ENCODE measurements at regions not wholly inside any gene's neighbourhood (a gene's known extent, or its start where the extent isn't known, plus 50 kb on each side); places are given as distances from the start of the nearest gene placed in this dataset.

DNA sequence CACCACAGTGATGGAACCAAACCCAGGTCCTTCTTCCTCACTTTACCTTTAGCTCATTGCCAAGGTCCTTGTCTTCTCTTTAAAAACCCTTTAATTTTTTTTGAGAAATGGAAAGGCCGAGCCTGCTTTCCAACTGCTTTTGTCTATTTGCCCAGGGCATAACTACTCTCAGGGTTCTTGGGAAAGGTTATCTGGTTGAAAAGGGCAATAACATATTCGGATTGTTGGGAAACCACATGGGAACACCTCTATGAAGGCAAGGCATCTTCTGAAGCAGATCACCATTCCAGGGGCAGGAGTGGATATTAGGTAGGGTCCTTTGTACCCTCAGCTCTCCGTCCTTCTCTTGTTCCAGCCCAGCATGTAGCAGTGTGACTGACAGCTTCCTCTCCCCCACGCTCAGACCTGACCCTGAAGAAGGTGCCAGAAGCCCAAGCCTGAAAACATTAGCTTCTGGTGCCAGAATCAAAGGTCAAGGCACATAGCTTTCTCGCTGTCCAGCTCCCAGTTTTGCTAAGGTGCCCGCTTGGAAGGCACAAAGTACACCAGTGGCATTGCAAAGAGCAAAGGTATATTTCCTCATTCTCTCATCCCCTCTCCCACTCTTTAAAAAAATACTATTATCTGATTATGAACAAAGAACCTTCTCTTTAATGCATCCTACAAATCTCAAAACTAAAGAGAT lies 123.2 kb upstream of the LINC00305 start:
- Histone ChIP-seq H3K4me3 (ENCODE audit: low read depth in 1 of 2, low read length in 2 of 2) (no peak overlapping the region), H3K4me1 (ENCODE audit: control insufficient read depth in 1 of 2, insufficient read depth in 2 of 2, low read length in 2 of 2) (no peaks in the 10 kb centered on the region), H3K27me3 (ENCODE audit: low read depth, low read length) (no peaks in the 10 kb centered on the region), H3K36me3 (ENCODE audit: control insufficient read depth in 1 of 2, insufficient read depth in 2 of 2, low read length in 2 of 2) (no peaks in the 10 kb centered on the region), H3K9me3 (ENCODE audit: control insufficient read depth in 1 of 2, low read length in 2 of 2) (no peaks in the 10 kb centered on the region), H3K27ac (ENCODE audit: low read length) (no peak overlapping the region)

DNA sequence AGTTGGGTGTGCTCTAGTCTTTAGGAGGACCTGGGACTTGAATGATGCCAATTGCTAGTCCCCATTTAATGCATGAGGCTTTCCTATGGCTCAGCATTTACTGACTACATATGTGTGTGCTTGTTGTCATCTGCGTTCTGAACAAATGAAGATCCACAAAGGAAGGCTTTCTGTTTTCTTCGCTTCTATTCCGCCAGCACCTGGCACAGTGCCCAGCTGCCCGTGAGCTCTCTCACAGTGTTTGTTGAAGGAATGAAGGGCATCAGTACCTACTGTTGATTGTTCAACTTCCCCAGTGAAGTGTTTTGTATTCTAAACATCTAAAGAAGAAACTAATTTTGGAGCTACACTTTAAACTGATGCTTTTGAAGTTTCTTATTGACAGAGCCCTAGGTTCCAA lies 122.4 kb upstream of the LINC00305 start:
- H3K4me1 ChIP-seq (ENCODE audit: control insufficient read depth in 1 of 2, insufficient read depth in 2 of 2, low read length in 2 of 2), result no peaks in the 10 kb centered on the region
- H3K36me3 ChIP-seq (ENCODE audit: control insufficient read depth in 1 of 2, insufficient read depth in 2 of 2, low read length in 2 of 2), result no peaks in the 10 kb centered on the region
- no peak overlapping the region for H3K27ac ChIP-seq (ENCODE audit: low read length)
- no peaks in the 10 kb centered on the region for H3K27me3 ChIP-seq (ENCODE audit: low read depth, low read length)
- no peak overlapping the region for H3K4me3 ChIP-seq (ENCODE audit: low read depth in 1 of 2, low read length in 2 of 2)
- H3K9me3 ChIP-seq (ENCODE audit: control insufficient read depth in 1 of 2, low read length in 2 of 2), result no peaks in the 10 kb centered on the region

- H3K27ac ChIP-seq (ENCODE audit: low read length), result no peak overlapping the region
- no peaks in the 10 kb centered on the region for H3K36me3 ChIP-seq (ENCODE audit: control insufficient read depth in 1 of 2, insufficient read depth in 2 of 2, low read length in 2 of 2)
- no peaks in the 10 kb centered on the region for H3K9me3 ChIP-seq (ENCODE audit: control insufficient read depth in 1 of 2, low read length in 2 of 2)
- H3K27me3 ChIP-seq (ENCODE audit: low read depth, low read length), result no peaks in the 10 kb centered on the region
- H3K4me3 ChIP-seq (ENCODE audit: low read depth in 1 of 2, low read length in 2 of 2), result no peak overlapping the region
- no peaks in the 10 kb centered on the region for H3K4me1 ChIP-seq (ENCODE audit: control insufficient read depth in 1 of 2, insufficient read depth in 2 of 2, low read length in 2 of 2)
Observed at GRCh38 chr18:64270608-64271007, 121.7 kb upstream of the LINC00305 start.

GRCh38 chr18:64270121-64270520 lies 121.2 kb upstream of the LINC00305 start:
- Histone ChIP-seq H3K4me3 (ENCODE audit: low read depth in 1 of 2, low read length in 2 of 2) (no peak overlapping the region), H3K4me1 (ENCODE audit: control insufficient read depth in 1 of 2, insufficient read depth in 2 of 2, low read length in 2 of 2) (no peaks in the 10 kb centered on the region), H3K9me3 (ENCODE audit: control insufficient read depth in 1 of 2, low read length in 2 of 2) (no peaks in the 10 kb centered on the region), H3K27me3 (ENCODE audit: low read depth, low read length) (no peaks in the 10 kb centered on the region), H3K27ac (ENCODE audit: low read length) (no peak overlapping the region), H3K36me3 (ENCODE audit: control insufficient read depth in 1 of 2, insufficient read depth in 2 of 2, low read length in 2 of 2) (no peaks in the 10 kb centered on the region)

DNA sequence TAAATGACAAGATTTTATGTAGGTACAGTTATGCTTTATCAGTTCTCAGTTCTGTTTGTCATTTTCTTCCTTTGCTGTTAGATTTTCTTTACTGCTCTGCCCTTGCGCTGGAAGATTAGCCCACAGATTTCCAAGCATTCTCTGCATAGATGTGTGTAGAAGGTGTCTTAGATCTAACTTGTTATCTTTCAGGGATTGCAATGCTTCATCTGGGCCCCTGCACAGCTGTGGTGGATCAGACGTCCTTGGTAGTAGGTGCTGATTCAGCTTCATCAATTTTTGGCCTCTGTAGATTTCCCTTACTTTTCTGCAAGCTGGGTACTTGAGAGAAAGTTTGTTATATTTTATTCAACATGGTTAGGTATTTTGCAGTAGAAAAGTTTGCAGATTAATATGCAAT lies 115.3 kb upstream of the LINC00305 start:
- Histone ChIP-seq H3K27me3 (ENCODE audit: low read depth, low read length) (no peaks in the 10 kb centered on the region), H3K4me3 (ENCODE audit: low read depth in 1 of 2, low read length in 2 of 2) (no peak overlapping the region), H3K36me3 (ENCODE audit: control insufficient read depth in 1 of 2, insufficient read depth in 2 of 2, low read length in 2 of 2) (no peaks in the 10 kb centered on the region), H3K9me3 (ENCODE audit: control insufficient read depth in 1 of 2, low read length in 2 of 2) (no peaks in the 10 kb centered on the region), H3K27ac (ENCODE audit: low read length) (no peak overlapping the region), H3K4me1 (ENCODE audit: control insufficient read depth in 1 of 2, insufficient read depth in 2 of 2, low read length in 2 of 2) (no peaks in the 10 kb centered on the region)

GRCh38 chr18:64260810-64261209 lies 111.9 kb upstream of the LINC00305 start:
- no peaks in the 10 kb centered on the region for H3K36me3 ChIP-seq (ENCODE audit: control insufficient read depth in 1 of 2, insufficient read depth in 2 of 2, low read length in 2 of 2)
- no peaks in the 10 kb centered on the region for H3K27me3 ChIP-seq (ENCODE audit: low read depth, low read length)
- no peaks in the 10 kb centered on the region for H3K9me3 ChIP-seq (ENCODE audit: control insufficient read depth in 1 of 2, low read length in 2 of 2)
- no peak overlapping the region for H3K27ac ChIP-seq (ENCODE audit: low read length)
- no peaks in the 10 kb centered on the region for H3K4me1 ChIP-seq (ENCODE audit: control insufficient read depth in 1 of 2, insufficient read depth in 2 of 2, low read length in 2 of 2)
- H3K4me3 ChIP-seq (ENCODE audit: low read depth in 1 of 2, low read length in 2 of 2), result no peak overlapping the region

GRCh38 chr18:64259871-64260270 lies 111.0 kb upstream of the LINC00305 start:
- Histone ChIP-seq H3K27ac (ENCODE audit: low read length) (no peak overlapping the region), H3K36me3 (ENCODE audit: control insufficient read depth in 1 of 2, insufficient read depth in 2 of 2, low read length in 2 of 2) (no peaks in the 10 kb centered on the region), H3K4me1 (ENCODE audit: control insufficient read depth in 1 of 2, insufficient read depth in 2 of 2, low read length in 2 of 2) (no peaks in the 10 kb centered on the region), H3K4me3 (ENCODE audit: low read depth in 1 of 2, low read length in 2 of 2) (no peak overlapping the region), H3K27me3 (ENCODE audit: low read depth, low read length) (no peaks in the 10 kb centered on the region), H3K9me3 (ENCODE audit: control insufficient read depth in 1 of 2, low read length in 2 of 2) (no peaks in the 10 kb centered on the region)

DNA sequence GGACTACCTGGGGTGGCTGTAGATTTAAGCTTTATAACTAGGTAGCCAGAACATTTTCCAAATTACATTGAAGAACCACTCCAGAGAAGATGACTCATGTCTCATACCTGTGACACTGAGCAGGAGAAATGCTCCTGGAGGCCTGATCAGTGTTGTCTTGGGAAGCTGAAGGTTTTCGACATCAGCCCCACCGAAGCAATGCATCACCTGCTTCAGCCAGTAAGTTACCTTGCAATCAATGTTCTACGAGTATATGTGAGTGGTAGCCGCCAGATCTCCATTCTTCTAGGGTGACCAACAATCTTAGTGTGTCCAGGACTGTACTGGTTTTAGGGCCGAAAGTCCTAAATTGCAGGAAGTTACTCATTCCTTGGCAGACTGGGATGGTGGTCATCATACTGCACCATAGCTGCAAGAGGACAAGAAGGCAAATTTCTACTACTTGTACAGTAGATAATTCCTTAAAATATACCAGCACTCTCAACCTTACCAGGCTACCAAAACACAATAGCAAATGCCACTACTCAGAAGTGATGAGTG lies 109.3 kb upstream of the LINC00305 start:
- Histone ChIP-seq H3K9me3 (ENCODE audit: control insufficient read depth in 1 of 2, low read length in 2 of 2) (no peaks in the 10 kb centered on the region), H3K4me3 (ENCODE audit: low read depth in 1 of 2, low read length in 2 of 2) (no peak overlapping the region), H3K36me3 (ENCODE audit: control insufficient read depth in 1 of 2, insufficient read depth in 2 of 2, low read length in 2 of 2) (no peaks in the 10 kb centered on the region), H3K27me3 (ENCODE audit: low read depth, low read length) (no peaks in the 10 kb centered on the region), H3K27ac (ENCODE audit: low read length) (no peak overlapping the region), H3K4me1 (ENCODE audit: control insufficient read depth in 1 of 2, insufficient read depth in 2 of 2, low read length in 2 of 2) (no peaks in the 10 kb centered on the region)

DNA sequence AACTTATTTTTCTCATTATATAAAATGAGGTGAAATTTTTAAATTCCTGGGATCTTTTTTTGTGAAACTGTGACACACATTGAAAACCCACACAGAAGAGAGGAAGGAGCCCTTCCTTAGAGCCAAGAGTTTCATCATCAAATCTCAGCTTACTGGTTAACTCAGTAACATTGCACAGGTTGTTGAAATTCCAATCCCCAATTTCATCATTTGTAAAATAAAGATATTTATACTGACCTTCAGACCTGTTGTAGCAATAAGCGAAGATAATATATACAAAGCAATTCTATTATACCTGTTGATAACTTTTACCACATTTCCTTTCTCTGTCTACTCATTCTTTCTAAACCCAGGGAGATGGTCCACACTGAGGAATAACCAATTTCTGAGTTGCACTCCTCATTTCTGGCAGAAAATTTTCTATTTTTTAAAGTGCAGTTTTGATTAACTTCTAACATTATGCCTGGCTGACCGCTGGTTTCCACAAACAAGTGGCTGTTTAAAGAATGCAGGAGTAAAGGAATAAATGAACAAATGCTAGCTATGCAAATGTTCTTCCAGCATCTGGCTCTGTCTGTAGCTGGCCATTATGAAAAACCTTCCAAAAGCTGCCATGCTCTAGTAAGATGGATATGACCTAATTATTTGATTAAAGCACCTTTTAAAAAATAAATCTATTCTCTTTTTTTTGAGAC lies 105.7 kb upstream of the LINC00305 start:
- Histone ChIP-seq H3K27me3 (ENCODE audit: low read depth, low read length) (no peaks in the 10 kb centered on the region), H3K4me1 (ENCODE audit: control insufficient read depth in 1 of 2, insufficient read depth in 2 of 2, low read length in 2 of 2) (no peaks in the 10 kb centered on the region), H3K4me3 (ENCODE audit: low read depth in 1 of 2, low read length in 2 of 2) (no peak overlapping the region), H3K9me3 (ENCODE audit: control insufficient read depth in 1 of 2, low read length in 2 of 2) (no peaks in the 10 kb centered on the region), H3K27ac (ENCODE audit: low read length) (no peak overlapping the region), H3K36me3 (ENCODE audit: control insufficient read depth in 1 of 2, insufficient read depth in 2 of 2, low read length in 2 of 2) (no peaks in the 10 kb centered on the region)

GRCh38 chr18:64253873-64254272 lies 105.0 kb upstream of the LINC00305 start:
- Histone ChIP-seq H3K4me3 (ENCODE audit: low read depth in 1 of 2, low read length in 2 of 2) (no peak overlapping the region), H3K36me3 (ENCODE audit: control insufficient read depth in 1 of 2, insufficient read depth in 2 of 2, low read length in 2 of 2) (no peaks in the 10 kb centered on the region), H3K27ac (ENCODE audit: low read length) (no peak overlapping the region), H3K4me1 (ENCODE audit: control insufficient read depth in 1 of 2, insufficient read depth in 2 of 2, low read length in 2 of 2) (no peaks in the 10 kb centered on the region), H3K9me3 (ENCODE audit: control insufficient read depth in 1 of 2, low read length in 2 of 2) (no peaks in the 10 kb centered on the region), H3K27me3 (ENCODE audit: low read depth, low read length) (no peaks in the 10 kb centered on the region)

- no peaks in the 10 kb centered on the region for H3K4me1 ChIP-seq (ENCODE audit: control insufficient read depth in 1 of 2, insufficient read depth in 2 of 2, low read length in 2 of 2)
- H3K36me3 ChIP-seq (ENCODE audit: control insufficient read depth in 1 of 2, insufficient read depth in 2 of 2, low read length in 2 of 2), result no peaks in the 10 kb centered on the region
- H3K27me3 ChIP-seq (ENCODE audit: low read depth, low read length), result no peaks in the 10 kb centered on the region
- no peaks in the 10 kb centered on the region for H3K9me3 ChIP-seq (ENCODE audit: control insufficient read depth in 1 of 2, low read length in 2 of 2)
- no peak overlapping the region for H3K27ac ChIP-seq (ENCODE audit: low read length)
- no peak overlapping the region for H3K4me3 ChIP-seq (ENCODE audit: low read depth in 1 of 2, low read length in 2 of 2)
Observed at GRCh38 chr18:64253222-64253621, 104.3 kb upstream of the LINC00305 start.

Data from muscle layer of duodenum (tissue), 2 donors.